Islet of Langerhans (tissue), 1 donor: ENCODE measurements at regions not wholly inside any gene's neighbourhood (a gene's known extent, or its start where the extent isn't known, plus 50 kb on each side); places are given as distances from the start of the nearest gene placed in this dataset.
"Not testable (repeated sequence)": the region's sequence is repeated elsewhere in the genome, so short reads cannot be mapped to it uniquely, and the experiment has no call there.

Source experiments
- FAIRE-seq: peaks from one replicate; lab custom pipeline; 2011; peaks lifted over from hg19 to GRCh38; lab: Jason Lieb, UNC

DNA sequence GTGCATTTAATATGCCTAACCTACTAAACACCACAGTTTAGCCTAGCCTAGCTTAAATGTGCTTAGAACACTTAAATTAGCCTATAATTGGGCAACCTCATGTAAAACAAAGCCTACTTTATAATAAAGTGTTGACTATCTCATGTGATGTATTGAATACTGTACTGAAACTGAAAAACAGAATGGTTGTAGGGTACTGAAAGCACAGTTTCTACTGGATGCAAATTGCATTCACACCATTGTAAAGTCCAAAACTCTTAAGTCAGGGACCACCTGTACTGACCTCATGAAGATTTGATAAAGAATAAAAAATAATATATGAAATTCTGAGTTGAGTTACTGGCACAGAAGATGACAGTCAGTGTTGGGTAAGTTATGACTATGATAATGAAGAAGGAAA is 625.4 kb upstream of the SOX9 start:
- FAIRE-seq, result no peak

DNA sequence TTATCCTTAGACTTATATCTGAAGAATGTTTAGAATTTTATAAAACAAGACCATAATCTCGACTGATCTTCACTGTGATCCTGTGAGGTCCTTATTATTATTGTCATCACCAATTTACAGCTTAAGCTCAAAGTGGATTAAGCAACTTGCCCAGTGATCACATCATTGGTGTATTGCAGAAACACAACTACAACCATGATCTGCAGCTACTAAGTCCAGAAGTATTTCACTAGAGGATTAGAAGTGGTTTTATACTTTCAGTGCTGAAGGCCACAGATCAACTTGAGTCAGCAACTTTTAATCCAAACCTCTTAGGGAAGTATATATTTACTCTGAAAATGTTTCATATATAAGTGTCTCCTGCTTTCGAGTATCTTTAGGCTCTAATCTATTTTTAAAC is 624.3 kb upstream of the SOX9 start:
- no peak for FAIRE-seq

DNA sequence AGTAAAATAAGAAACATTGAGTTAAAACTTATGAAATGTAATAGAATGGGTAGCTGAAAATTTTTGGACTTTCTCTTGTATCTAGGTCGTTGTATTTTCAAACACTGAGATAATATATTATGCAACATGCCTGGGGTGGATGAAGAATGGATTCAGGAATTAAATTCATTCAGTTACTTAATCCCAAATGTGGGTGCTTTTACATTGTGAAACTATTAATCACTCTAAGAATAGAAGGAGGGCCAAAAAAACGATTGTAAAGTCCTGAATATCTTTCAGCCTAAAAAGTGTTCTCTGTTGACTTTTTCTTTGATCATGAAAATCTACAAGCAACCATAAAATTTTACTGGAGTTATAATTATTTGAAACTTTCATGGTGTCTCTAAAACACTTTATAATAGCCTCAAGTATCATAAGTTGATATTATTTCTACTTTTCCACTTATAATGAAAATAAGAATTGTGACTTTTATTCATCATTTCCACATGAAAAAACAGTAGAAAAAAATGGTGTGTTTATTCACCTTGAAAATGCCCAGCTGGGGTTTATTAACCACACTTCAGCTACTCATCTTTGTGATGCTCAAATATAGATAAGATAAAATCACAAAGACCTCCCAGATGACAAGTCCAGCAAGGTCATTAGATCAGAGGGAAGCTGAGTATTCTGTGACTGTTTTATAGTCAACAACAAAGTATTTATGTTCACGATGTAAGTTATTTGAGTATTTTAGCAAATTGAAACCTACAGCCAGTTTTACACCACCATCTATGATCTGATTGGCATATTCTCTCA is 619.9 kb upstream of the SOX9 start:
- FAIRE-seq, result no peak

DNA sequence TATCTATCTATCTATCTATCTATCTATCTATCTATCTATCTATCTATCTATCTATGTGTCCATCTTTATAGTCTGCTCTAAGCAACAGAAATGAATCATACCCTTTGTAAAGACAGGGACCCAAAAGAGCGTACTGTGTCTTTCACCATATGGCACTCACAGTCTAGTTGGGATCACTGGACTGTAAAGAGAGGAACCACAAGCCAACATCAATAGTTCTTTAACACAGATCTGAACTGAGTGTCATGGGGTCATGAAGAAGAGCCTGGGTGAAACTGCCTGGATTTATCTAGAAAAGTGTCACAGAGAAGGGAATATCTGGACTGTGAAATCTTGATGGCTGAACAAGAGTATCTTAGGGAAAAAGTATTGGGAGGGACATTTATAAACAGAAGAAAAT is 619.1 kb upstream of the SOX9 start:
- FAIRE-seq, result no peak

DNA sequence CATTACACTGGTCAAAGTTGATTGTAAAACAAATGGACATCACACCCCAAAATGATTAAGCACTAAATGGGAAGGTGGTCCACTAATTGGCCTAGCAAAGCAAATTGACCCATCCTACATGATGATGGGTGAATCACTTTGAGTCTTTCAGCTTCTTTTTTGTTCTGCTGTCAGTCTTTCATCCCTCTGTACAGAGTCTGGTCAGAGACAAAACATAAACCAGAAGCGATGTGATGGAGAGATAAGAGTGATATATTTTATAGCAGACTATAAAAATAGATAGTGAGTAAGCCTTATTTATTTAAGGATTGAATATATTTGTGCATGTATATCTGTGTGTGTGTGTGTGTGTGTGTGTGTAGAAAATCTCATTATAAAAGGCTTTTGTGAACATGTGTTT is 618.4 kb upstream of the SOX9 start:
- FAIRE-seq, result no peak

DNA sequence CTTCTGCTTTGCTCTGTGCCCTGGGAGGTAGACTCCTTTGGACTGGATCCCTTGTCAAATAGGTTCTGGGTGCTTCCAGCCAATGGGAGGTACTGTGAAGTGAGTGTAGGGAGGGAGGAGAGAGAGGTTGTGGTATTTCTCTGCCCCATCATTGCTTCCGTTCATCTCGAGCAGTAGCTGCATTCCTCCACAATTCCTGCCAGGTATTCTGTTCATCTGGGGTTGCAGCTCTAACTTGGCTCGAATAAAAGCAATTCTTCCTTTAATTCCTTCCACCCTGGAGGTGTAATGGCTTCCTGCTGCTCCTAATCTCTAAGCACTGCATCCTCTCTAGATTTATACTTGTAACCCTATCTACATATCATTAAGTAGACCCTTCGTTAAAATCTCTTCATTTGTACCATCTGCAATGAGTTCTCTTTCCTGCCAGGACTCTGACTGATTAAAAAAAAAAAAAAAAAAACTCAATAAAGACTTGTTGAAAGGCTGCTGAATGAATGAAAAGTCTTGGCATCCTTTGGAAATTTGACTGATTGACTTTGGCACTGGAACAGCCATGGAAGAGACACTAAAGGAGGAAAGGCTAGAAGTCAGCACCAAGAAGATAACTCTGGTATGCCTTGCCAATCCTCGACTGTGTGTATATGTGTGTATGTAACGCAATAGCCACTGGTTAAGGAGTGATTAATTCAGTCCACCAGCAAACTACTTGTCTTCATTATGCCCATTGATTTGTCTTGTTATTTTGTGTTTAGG is 616.9 kb upstream of the SOX9 start:
- no peak for FAIRE-seq

DNA sequence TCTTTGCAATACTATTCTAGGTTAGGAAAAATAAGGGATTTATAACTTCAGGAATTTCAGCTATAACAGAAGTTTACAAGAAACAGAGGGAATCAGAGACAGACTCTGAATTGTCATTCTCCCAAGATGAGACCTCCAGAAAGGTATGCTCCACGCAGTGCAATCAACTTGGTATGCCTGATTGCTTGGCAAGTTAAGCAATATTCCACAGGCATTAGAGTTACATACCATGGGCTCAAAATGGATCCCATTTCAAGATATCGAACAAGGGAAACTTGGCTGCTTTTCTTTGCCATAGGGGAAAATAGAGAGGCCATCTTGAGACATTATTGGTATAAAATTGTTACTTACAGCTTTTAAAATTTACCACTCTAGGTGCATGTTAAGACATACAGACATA is 615.6 kb upstream of the SOX9 start:
- FAIRE-seq, result no peak

DNA sequence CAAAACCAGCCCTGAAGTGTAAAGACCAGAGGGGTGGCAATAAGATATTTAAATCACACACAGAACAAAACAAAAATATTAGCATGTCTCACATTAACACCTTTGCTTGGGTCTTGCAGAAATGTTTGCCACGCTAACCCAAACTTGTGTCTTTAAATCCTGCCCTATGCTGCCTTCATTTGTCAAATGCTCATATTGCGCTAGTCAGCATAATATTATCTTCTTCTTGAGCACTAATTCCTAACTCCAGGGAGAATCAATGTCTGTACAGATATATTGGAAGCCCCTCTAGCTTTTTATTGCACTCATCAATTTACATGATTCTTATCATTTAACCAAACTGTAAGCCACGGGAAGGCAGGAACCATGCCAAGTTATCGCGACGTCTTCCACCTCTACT is 614.8 kb upstream of the SOX9 start:
- no peak for FAIRE-seq

DNA sequence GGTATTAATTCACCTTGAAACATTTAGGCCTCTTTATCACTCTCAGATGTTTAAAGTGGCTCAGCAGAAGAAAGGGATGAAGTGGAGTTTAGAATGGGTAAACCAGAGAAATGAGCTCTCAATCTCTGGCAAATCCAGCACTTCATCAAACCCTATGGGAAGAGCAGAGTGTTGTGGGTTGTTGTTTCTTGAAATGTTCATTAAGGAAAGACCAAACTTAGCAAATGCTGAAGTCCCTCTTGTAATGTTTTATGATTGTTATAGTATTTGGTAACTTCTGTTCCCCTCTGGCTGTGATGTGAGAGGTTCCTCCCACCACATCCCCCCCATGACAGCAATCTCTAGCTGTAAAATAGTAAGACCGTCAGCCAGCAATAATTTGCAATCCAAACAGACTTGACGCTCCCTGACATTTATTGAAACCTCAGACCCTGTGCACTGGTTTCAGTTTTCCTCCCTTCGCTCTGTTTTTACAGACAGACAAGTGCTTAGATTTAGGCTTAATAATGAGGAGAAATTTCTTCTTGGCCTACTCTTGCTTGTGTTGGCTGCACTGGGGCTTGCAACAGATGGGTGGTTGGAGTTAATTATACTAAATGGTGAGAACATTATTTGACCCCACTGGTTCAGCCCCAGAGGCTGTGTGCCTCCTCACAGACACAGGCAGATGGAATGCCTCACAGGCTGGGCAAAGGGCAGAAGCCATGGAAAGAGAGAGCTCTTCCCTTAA is 609.4 kb upstream of the SOX9 start:
- no peak for FAIRE-seq

DNA sequence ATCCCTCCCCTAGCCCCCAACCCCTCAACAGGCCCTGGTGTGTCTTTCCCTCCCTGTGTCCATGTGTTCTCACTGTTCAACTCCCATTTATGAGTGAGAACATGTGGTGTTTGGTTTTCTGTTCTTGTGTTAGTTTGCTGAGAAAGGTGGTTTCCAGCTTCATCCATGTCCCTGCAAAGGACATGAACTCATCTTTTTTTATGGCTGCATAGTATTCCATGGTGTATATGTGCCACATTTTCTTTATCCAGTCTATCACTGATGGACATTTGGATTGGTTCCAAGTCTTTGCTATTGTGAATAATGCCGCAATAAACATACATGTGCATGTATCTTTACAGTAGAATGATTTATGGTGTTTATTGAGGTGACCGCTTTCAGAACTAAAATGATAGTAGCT is 607.1 kb upstream of the SOX9 start:
- FAIRE-seq, result not testable (repeated sequence)

DNA sequence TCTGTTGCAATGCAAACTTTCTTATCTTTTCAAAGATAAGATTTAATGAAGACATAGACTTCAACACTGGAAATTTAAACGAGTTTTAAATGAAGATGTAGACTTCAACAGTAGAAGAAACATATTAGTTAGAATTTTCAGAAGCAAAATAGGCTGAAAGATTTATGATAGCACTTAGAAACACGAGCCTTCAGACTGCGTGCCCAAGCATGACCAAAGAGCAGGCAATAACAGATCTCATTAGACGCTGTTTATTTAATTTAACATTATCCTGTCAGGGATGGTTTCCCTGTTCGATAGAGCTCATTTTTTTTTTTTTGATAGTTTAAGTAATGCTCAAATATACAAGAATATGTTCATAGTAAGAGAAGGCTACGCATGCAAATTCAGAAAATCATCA is 604.7 kb upstream of the SOX9 start:
- no peak for FAIRE-seq

DNA sequence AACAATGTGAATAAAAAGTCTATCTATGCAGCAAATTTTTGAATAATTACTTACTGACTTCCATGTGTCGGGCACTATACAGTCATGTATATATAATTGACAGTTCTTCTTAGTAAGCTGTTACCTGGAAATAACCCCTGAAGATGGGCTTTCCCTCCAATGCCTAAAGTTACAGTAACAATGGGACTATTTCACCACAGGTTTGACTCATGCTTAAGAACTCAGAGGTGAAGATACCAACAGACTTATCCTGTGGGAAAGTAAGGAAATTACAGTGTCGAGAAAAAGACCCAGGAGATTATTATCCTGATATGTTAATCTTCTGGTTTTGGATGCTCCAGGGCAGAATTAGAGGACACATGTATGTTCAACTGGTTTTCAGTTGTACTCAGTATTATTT is 601.5 kb upstream of the SOX9 start:
- no peak for FAIRE-seq

DNA sequence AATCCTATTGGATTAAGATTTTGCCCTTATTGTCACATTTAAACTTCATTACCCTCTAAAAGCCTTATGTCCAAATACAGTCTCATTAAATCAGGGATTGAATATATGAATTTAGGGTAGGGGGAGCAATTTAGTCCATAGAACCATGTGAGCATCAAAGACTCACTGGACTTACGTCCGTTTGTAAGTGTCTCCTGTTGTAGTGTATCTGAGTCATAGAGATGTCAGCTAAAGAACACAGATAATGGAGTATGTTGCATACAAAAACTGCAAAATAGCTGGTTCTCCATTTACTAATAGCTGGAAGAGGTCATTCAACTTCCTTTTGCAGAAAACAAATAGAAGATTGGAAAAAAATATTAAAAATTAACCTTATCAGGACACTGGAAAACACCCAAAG is 599.1 kb upstream of the SOX9 start:
- no peak for FAIRE-seq

DNA sequence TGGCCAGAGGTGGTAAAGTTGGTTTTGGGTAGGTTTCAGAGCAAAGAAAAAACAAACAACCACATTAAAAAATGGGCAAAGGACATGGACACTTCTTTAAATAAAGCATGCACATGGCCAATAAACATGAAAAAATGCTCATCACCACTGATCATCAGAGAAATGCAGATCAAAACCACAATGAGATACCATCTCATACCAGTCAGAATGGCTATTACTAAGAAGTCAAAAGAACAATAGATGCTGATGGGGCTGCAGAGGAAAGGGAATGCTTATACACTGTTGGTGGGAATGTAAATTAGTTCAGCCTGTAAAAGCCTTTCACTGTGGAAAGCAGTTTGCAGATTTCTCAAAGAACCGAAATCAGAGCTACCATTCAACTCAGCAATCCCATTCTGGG is 598.4 kb upstream of the SOX9 start:
- no peak for FAIRE-seq

DNA sequence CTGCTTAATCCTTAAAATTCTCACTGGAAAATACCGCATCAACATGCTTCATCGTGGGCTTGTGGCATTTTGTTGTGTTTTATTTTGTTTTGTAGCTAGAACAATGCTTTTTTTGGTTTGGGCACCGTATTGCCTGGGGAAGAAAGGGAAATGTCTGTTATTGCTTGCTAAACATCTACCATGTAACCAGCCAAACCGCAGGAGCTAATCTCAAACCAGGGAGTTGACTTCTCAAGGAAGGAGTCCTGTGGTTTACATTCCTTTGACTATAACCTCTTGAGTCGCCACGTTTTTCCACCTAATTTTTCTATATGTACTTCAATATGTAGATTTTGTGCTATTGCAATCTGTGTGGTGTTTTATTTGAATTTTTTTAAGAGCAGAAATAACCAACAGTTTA is 593.5 kb upstream of the SOX9 start:
- FAIRE-seq, result no peak

DNA sequence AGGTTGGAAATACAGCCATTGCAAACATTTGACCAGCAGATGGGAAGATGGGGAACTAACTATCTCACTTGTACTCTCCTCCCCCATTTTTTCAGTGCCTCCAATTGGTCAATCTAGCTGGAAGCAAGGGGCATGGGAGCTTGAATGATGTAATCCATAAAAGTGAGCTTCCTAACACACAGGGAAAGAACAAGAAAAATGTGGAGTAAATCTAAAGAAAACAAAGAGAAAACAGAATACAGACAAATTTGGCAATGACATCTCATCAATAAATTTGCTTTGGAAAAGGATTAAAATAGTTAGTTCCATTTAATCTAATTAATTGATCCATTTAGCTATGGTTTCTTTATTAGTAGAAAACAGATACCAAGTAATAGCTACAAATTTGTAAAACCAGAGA is 592.6 kb upstream of the SOX9 start:
- FAIRE-seq, result no peak

DNA sequence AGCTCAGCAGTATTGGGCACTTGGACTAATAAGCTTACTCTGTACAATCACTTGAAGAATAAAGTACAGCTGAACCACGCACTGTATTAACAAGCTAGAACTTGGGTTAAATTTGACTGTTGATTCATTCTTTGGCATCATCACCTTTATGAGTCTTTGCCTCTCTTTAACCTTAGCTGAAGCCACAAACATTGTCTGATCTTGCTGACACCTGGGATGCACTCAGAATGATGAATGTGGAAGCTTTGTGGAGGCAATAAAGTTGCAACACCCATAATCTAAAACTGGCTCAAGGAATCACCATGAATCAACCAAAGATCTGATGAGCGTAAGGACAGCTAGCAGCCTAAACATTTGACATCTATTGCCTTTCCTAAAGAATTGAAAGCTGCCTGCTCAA is 590.6 kb upstream of the SOX9 start:
- FAIRE-seq, result no peak

DNA sequence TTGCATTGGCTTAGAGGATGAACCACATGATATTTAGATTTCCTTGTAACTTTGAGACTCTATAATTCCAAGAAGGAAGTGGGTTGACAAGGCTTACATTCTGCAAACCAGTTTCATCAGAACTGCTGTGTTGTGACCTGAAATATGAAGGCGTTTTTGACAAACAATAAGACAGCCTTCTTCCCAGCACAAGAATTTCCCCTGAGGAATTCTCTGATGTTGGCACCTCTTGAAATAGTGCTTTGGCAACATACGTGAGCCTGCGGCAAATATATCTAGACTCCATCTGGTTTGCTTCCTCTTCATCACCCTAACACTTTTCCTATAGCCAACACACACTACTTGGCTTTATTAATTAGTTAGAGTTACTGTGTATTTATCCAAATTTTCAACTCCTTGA is 585.5 kb upstream of the SOX9 start:
- no peak for FAIRE-seq

DNA sequence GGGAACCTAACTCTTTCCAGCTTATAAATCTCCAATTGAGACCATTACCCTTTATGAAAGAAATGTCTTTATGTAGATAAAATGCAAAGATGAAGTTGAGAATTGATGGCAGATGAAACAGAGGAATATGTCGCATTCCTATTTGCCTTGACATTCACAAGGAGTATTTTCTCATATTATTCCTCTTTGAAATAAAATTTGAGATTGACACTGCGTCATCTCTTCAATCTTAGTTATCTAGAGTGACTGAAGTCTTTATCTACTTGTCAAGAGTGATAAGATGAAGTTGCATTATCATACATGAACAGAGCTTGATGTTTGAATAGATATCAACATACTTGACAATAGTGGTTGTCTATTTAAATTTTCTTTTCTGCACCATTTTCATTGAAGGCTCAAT is 574.4 kb upstream of the SOX9 start:
- no peak for FAIRE-seq

DNA sequence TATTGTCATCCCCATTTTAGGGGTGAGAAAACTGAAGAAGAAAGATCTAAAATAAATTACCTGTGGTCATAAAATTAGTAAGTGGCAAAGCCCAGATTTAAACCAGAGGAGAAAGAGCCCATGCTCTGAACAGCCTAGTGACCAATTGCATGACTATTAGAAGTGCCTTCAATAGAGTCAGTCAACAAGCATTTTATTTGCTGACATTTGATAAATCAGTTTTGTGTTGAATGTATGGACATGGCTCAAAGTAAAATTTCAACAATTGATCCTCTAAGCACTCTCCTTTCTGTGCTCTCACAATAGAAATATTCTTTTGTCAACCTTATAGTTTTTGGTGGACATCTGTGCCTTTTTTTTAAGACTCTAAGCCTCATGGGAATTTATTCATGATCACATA is 572.9 kb upstream of the SOX9 start:
- FAIRE-seq, result no peak

DNA sequence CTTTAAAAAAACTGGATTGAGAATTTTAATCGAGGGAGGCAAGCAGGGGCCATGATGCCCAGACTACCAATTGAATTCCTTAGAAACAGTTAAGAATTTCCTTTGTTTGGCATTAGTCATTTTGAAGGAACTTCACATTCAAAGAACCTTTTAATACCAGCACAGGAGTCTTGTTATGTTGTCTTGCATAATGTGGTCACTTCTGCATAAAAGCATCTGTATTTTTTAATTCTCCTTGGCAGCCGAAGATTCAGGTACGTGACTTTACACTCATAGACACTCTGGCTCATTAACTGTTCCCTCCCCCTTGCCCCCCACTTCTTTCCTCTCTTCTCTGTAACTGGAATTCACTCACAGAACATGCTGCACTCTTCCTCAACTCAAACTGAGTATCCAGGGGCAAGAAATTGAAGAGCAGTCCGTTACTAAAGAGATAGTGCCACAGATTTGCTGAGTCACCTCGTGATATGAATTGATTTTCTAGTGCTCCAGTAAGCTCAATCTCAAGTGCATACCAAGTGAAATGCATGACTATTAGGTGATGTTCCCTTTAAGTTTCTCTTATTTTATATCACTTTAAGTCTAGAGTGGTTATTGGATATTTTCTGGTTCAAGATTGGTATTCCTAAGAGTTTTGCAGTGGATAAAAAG is 572.2 kb upstream of the SOX9 start:
- FAIRE-seq, result no peak

DNA sequence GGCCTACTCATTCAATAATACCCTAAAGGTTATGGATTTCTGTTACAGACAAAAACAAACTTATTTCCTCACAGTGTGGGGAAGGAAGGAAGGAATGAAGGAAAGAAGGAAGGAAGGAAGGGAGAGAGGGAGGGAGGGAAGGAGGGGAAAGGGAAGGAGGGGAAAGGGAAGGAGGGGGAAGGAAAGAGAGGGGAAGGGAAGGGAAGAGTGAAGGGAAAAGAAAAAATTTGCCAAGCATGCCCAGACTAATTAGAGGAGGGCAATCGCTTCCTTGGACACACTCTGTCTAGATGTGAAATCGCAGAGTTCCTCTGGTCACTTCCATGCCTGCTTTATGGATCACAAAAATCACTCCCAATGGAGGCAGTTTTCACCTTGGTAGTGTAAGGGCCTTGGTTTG is 570.1 kb upstream of the SOX9 start:
- no peak for FAIRE-seq

DNA sequence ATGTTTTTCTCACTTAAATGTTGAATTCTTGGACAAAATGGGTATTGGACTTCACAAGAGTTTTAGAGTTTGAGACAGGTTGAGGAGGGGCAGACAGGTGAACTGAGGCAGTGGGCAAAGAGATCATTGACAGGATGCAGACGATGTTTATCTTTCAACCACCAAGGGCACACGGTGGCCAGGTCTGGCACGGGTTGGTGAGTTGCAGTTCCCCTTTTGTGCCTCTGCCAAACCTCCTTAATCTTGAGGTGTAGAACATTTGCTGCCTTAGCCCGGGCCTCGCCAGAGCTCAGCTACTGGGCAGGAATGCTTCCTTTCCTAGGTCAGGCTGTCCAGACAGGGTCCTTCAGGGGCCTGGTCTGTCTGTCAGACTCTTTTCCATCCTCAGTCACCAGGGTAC is 567.4 kb upstream of the SOX9 start:
- FAIRE-seq, result no peak
